GM12878 (cell line): ENCODE measurements at regions not wholly inside any gene's neighbourhood (a gene's known extent, or its start where the extent isn't known, plus 50 kb on each side); places are given as distances from the start of the nearest gene placed in this dataset.

Source experiments
- ATAC-seq: fragments of 200-7000 bp; cut with Tn5 transposase; 3 replicates; pipeline ENCODE4 v1.9.1; 2020; ENCODE audit warnings: mild to moderate bottlenecking, moderate library complexity
- BruUV-seq: library from RNA; stranded (reverse); fragments of 400-500 nt; replicated peaks from 2 replicates; lab custom pipeline; 2021; lab: Mats Ljungman, UMichigan
- CTCF ChIA-PET: fragments of 300-600 bp; sonication (Branson Sonifier 250); formaldehyde crosslinking; extraction: SDS; loops from one replicate; lab custom pipeline; 2021; ENCODE audit warnings: inconsistent platforms; lab: Yijun Ruan, JAX
- POLR2A ChIA-PET: fragments of 350-600 bp; formaldehyde crosslinking; extraction: SDS; loops from one replicate; lab custom pipeline; 2021; ENCODE audit warnings: inconsistent platforms; lab: Charles Lee
- RAD21 ChIA-PET: fragments of 300-600 bp; sonication (Branson Sonifier 250); formaldehyde crosslinking; loops from one replicate; lab custom pipeline; 2023; ENCODE audit warnings: antibody characterized with exemption; ENCODE audit not compliant: unreplicated experiment; lab: Charles Lee
- SMC1A ChIA-PET: fragments of 300-600 bp; sonication (Branson Sonifier 250); formaldehyde crosslinking; loops from one replicate; lab custom pipeline; 2023; ENCODE audit not compliant: unreplicated experiment, uncharacterized antibody; lab: Charles Lee
- DNase-seq: peaks from one replicate; pipeline ENCODE4 v3.0.0-alpha.2; 2011; ENCODE audit warnings: low read depth, low spot score
- FAIRE-seq: peaks from 3 replicates; lab custom pipeline; 2011; peaks lifted over from hg19 to GRCh38; lab: Jason Lieb, UNC
- H2AFZ ChIP-seq: 2 replicates; pipeline ENCODE4 v1.6.0; 2011; ENCODE audit warnings: low read depth, low read length, control low read depth; ENCODE audit not compliant: control insufficient read depth
- H3K27ac ChIP-seq: 2 replicates; pipeline ENCODE4 v1.5.1; 2011; ENCODE audit warnings: control low read depth; ENCODE audit not compliant: control insufficient read depth, insufficient read depth
- H3K27me3 ChIP-seq, 2 experiments: replicated peaks in 1 of 2; 2 replicates each; pipeline versions ENCODE4 v1.6.0 to v1.6.1; 2011; ENCODE audit warnings: low read length in 1 of 2; ENCODE audit not compliant: control insufficient read depth in 2 of 2, insufficient read depth in 2 of 2
- H3K36me3 ChIP-seq, 2 experiments: 2 replicates each; pipeline ENCODE4 v1.5.1; 2011; ENCODE audit warnings: low read length in 1 of 2; ENCODE audit not compliant: control insufficient read depth in 2 of 2, insufficient read depth in 2 of 2
- H3K4me1 ChIP-seq: 2 replicates; pipeline ENCODE4 v1.6.1; 2011; ENCODE audit warnings: mild to moderate bottlenecking, low read length, moderate library complexity, mixed read lengths; ENCODE audit not compliant: control insufficient read depth, insufficient read depth
- H3K4me2 ChIP-seq: 2 replicates; pipeline ENCODE4 v1.6.0; 2011; ENCODE audit warnings: control low read depth; ENCODE audit not compliant: control insufficient read depth, insufficient read depth
- H3K4me3 ChIP-seq: fragments of 200-600 bp; sonication (generic); 2 replicates; pipeline ENCODE4 v1.5.1; 2016
- H3K79me2 ChIP-seq: 2 replicates; pipeline ENCODE4 v1.6.0; 2011; ENCODE audit warnings: low read length; ENCODE audit not compliant: control insufficient read depth, insufficient read depth
- H3K9ac ChIP-seq: 2 replicates; pipeline ENCODE4 v1.8.0; 2011; ENCODE audit warnings: low read length, control low read depth, mixed read lengths; ENCODE audit not compliant: control insufficient read depth, insufficient read depth
- H3K9me3 ChIP-seq: replicated peaks from 3 replicates; pipeline ENCODE4 v1.5.1; 2011; ENCODE audit warnings: mild to moderate bottlenecking, low read length; ENCODE audit not compliant: control insufficient read depth, insufficient read depth
- H4K20me1 ChIP-seq: 2 replicates; pipeline ENCODE4 v1.6.0; 2011; ENCODE audit not compliant: control insufficient read depth, insufficient read depth
- ATF7 ChIP-seq: fragments of 450-650 bp; IDR thresholded peaks from 2 replicates; pipeline ENCODE4 v1.6.1; 2016; ENCODE audit warnings: low read depth, mild to moderate bottlenecking
- BMI1 ChIP-seq: fragments of 450-650 bp; IDR thresholded peaks from 2 replicates; pipeline ENCODE4 v1.6.1; 2016; ENCODE audit warnings: mild to moderate bottlenecking, moderate library complexity, borderline replicate concordance
- CBFB ChIP-seq: IDR thresholded peaks from 2 replicates; pipeline ENCODE4 v1.6.1; 2016; ENCODE audit warnings: antibody characterized with exemption, low read depth
- IRF4 ChIP-seq: IDR thresholded peaks from 2 replicates; pipeline ENCODE4 v1.6.1; 2011; ENCODE audit warnings: low read depth, low read length
- SMAD5 ChIP-seq: IDR thresholded peaks from 2 replicates; pipeline ENCODE4 v1.6.1; 2016; ENCODE audit warnings: antibody characterized with exemption, low read depth
- SREBF2 ChIP-seq: IDR thresholded peaks from 2 replicates; pipeline ENCODE4 v1.6.1; 2012; ENCODE audit warnings: mild to moderate bottlenecking, low read length
- SUPT20H ChIP-seq: IDR thresholded peaks from 2 replicates; pipeline ENCODE4 v1.6.1; 2011; ENCODE audit warnings: low read depth, mild to moderate bottlenecking, low read length, moderate library complexity, borderline replicate concordance; ENCODE audit not compliant: control insufficient read depth
- ZSCAN29 ChIP-seq: fragments of 450-650 bp; IDR thresholded peaks from 2 replicates; pipeline ENCODE4 v1.6.1; 2017; ENCODE audit warnings: mild to moderate bottlenecking, moderate library complexity
- WGBS: methylation state at CpG from one replicate; pipeline ENCODE4 v1.1.6; 2016; ENCODE audit warnings: low lambda C conversion rate; ENCODE audit not compliant: insufficient replicate concordance, insufficient coverage; ENCODE audit errors: missing lambda C conversion rate; 5-methylcytosine and 5-hydroxymethylcytosine counted together
- in situ Hi-C: fragments of 300-500 bp; cut with MboI; formaldehyde crosslinking; loops from 9 replicates; pipeline ENCODE4 v1.14.3; 2018; ENCODE audit warnings: mixed read lengths
- intact Hi-C: fragments of 100-400 bp; cut with micrococcal nuclease; formaldehyde crosslinking; loops from one replicate; pipeline ENCODE4 v1.14.2; 2022; ENCODE audit not compliant: unreplicated experiment
- TF ChIP-seq, protein P1 (sequence below): IDR thresholded peaks from 2 replicates; pipeline ENCODE4 v1.6.1; 2011; ENCODE audit warnings: mild to moderate bottlenecking, low read depth, low read length, moderate library complexity; ENCODE audit not compliant: insufficient replicate concordance
- TF ChIP-seq, protein P2 (sequence below): IDR thresholded peaks from 2 replicates; pipeline ENCODE4 v1.6.1; 2012; ENCODE audit warnings: low read length, inconsistent platforms

DNA sequence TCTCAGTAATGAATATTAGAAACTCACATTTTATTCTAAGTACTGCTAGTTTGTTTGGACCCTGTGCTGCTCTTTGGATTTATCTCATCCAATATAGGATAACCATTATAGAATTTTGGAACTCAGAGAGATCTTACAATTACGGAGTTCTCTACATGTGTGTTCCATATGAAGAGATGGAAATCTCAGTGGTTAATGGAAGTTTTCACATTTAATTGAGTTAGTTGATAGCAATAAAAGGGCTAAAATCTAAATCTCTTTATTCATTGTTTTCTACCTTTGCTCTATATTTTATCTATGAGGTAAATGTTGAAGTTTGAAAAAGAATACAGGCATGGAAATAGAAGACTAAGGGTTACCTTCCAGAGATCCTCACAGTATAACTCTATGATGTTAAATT is 558.0 kb upstream of the KIF2B start:
- FAIRE-seq (no peak), DNase-seq (no peak), ATAC-seq (no peak)
- RAD21 ChIA-PET = no interaction called here
- no peak overlapping the region for H2AFZ ChIP-seq
- H3K4me3 ChIP-seq = no peak overlapping the region
- H3K79me2 ChIP-seq = no peaks in the 10 kb centered on the region
- no peaks in the 10 kb centered on the region for H4K20me1 ChIP-seq
- CTCF ChIA-PET = no interaction called here
- intact Hi-C loops (no loop called here), in situ Hi-C loops (no loop called here)
- no peak overlapping the region for H3K9ac ChIP-seq
- no peak for TF ChIP-seq SUPT20H
- TF ChIP-seq, protein P1, sequence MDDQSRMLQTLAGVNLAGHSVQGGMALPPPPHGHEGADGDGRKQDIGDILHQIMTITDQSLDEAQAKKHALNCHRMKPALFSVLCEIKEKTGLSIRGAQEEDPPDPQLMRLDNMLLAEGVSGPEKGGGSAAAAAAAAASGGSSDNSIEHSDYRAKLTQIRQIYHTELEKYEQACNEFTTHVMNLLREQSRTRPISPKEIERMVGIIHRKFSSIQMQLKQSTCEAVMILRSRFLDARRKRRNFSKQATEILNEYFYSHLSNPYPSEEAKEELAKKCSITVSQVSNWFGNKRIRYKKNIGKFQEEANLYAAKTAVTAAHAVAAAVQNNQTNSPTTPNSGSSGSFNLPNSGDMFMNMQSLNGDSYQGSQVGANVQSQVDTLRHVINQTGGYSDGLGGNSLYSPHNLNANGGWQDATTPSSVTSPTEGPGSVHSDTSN = no peak
- TF ChIP-seq ZSCAN29 = no peak
- TF ChIP-seq, protein P2, sequence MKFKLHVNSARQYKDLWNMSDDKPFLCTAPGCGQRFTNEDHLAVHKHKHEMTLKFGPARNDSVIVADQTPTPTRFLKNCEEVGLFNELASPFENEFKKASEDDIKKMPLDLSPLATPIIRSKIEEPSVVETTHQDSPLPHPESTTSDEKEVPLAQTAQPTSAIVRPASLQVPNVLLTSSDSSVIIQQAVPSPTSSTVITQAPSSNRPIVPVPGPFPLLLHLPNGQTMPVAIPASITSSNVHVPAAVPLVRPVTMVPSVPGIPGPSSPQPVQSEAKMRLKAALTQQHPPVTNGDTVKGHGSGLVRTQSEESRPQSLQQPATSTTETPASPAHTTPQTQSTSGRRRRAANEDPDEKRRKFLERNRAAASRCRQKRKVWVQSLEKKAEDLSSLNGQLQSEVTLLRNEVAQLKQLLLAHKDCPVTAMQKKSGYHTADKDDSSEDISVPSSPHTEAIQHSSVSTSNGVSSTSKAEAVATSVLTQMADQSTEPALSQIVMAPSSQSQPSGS = no peak
- TF ChIP-seq BMI1 = no peak
- TF ChIP-seq ATF7 = no peak
- TF ChIP-seq CBFB = no peak
- no peak for TF ChIP-seq SMAD5
- TF ChIP-seq IRF4 = no peak
- no peak for TF ChIP-seq SREBF2
- no peaks in the 10 kb centered on the region for H3K27me3 ChIP-seq
- no peaks in the 10 kb centered on the region for H3K4me1 ChIP-seq
- 43% methylated on average over 1 of the region's 1 CpG for WGBS
- BruUV-seq = no TSS peak
- SMC1A ChIA-PET = no interaction called here
- POLR2A ChIA-PET = no interaction called here
- no peak overlapping the region for H3K27ac ChIP-seq
- no peaks in the 10 kb centered on the region for H3K36me3 ChIP-seq
- no peaks in the 10 kb centered on the region for H3K9me3 ChIP-seq
- H3K4me2 ChIP-seq = no peak overlapping the region
